ENCODE measurements at regions not wholly inside any gene's neighbourhood (a gene's known extent, or its start where the extent isn't known, plus 50 kb on each side); places are given as distances from the start of the nearest gene placed in this dataset.

DNA sequence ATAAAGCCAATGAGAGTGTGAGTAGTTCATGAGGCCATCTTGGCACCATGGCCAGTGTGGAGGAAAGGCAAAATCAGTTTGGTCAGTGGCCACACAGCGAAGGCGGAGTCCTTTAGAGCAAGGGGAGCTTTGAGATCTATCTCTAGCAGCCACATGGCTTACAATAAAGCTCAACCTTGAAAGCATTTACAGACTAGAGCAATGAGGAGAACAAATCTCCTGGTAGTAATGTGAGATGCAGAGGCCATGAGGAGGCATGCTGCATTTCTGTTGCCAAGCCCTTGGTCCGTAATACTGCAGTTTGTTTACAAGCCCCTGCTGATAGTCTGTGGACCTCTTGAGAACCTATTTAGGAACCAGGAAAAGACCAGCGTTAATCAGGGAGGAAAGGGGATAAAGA lies 381.5 kb upstream of the C2CD4B start:
- no peak overlapping the region for H3K4me3 ChIP-seq (ENCODE audit: low read depth in 1 of 3, low read length in 3 of 3)
- H3K9ac ChIP-seq (ENCODE audit: low read depth in 1 of 2, low read length in 2 of 2), result no peak overlapping the region
- H3K9me3 ChIP-seq (ENCODE audit: control insufficient read depth in 4 of 4, low read length in 3 of 4), result no peaks in the 10 kb centered on the region
- H3K36me3 ChIP-seq (ENCODE audit: control insufficient read depth in 4 of 4, insufficient read depth in 3 of 4, low read depth in 1 of 4, low read length in 3 of 4), result no peaks in the 10 kb centered on the region
- no peaks in the 10 kb centered on the region for H3K27me3 ChIP-seq (ENCODE audit: control insufficient read depth in 4 of 4, insufficient read depth in 4 of 4, low read length in 3 of 4)
- DNase-seq (ENCODE audit: low spot score), result no peak
- H3K4me1 ChIP-seq (ENCODE audit: control insufficient read depth in 4 of 4, insufficient read depth in 4 of 4, low read length in 3 of 4), result peaks cover 3 to 10% (median 8%) of the 10 kb centered on the region in 4 donors
- TF ChIP-seq CTCF (IDR thresholded peaks at IDR 0.05; ENCODE audit: low read depth, low read length, missing input control) (no peak), ZBTB33 (IDR thresholded peaks at IDR 0.05) (no peak), REST (IDR thresholded peaks at IDR 0.05) (no peak), MAX (IDR thresholded peaks at IDR 0.05) (no peak)
- no peak overlapping the region for H3K27ac ChIP-seq (ENCODE audit: low read depth in 1 of 2, low read length in 2 of 2)
- 91% methylated on average over 4 of the region's 4 CpGs for WGBS

DNA sequence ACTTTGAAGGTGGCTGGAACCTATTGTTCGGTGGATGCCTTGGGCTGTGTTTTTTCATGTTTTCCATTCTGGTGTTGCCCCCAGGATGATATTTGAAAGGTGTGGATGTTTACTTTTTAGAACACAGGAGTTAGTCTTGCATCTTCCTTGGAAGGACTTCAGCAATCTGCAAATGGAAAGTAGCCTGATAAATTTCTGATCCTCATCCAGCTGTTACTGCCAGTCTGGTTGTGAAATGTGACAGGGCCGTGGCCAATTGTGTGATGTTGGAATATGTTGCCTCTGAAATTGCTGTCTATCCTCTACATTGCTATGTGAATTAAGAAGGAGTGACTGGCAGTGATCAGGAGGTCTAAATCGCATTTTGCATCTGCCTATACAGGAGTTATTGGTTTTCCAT lies 382.5 kb upstream of the C2CD4B start:
- DNase-seq (ENCODE audit: low spot score), result no peak
- Histone ChIP-seq H3K9ac (ENCODE audit: low read depth in 1 of 2, low read length in 2 of 2) (no peak overlapping the region), H3K4me1 (ENCODE audit: control insufficient read depth in 4 of 4, insufficient read depth in 4 of 4, low read length in 3 of 4) (peaks cover 3 to 10% (median 8%) of the 10 kb centered on the region in 4 donors), H3K36me3 (ENCODE audit: control insufficient read depth in 4 of 4, insufficient read depth in 3 of 4, low read depth in 1 of 4, low read length in 3 of 4) (no peaks in the 10 kb centered on the region), H3K27ac (ENCODE audit: low read depth in 1 of 2, low read length in 2 of 2) (no peak overlapping the region), H3K9me3 (ENCODE audit: control insufficient read depth in 4 of 4, low read length in 3 of 4) (peaks cover 0 to 3% (median 0%) of the 10 kb centered on the region in 4 donors), H3K4me3 (ENCODE audit: low read depth in 1 of 3, low read length in 3 of 3) (no peak overlapping the region), H3K27me3 (ENCODE audit: control insufficient read depth in 4 of 4, insufficient read depth in 4 of 4, low read length in 3 of 4) (no peaks in the 10 kb centered on the region)
- TF ChIP-seq ZBTB33 (IDR thresholded peaks at IDR 0.05) (no peak), NR2F2 (IDR thresholded peaks at IDR 0.05) (no peak), YY1 (IDR thresholded peaks at IDR 0.05) (no peak), JUND (IDR thresholded peaks at IDR 0.05) (no peak), TAF1 (conservative IDR thresholded peaks at IDR 0.05) (no peak), HNF4A (conservative IDR thresholded peaks at IDR 0.05) (no peak), REST (IDR thresholded peaks at IDR 0.05) (no peak), FOXA2 (IDR thresholded peaks at IDR 0.05) (no peak), SP1 (IDR thresholded peaks at IDR 0.05) (no peak)
- 80% methylated on average over 3 of the region's 3 CpGs for WGBS

Measured in liver (tissue), 8 donors.